Peyer's patch (tissue), 4 donors: ENCODE measurements at regions not wholly inside any gene's neighbourhood (a gene's known extent, or its start where the extent isn't known, plus 50 kb on each side); places are given as distances from the start of the nearest gene placed in this dataset.

Experiments used
- POLR2A ChIP-seq, 2 donors: fragments of 450-650 bp; IDR thresholded peaks; one replicate each; pipeline ENCODE4 v1.5.1; 2017; ENCODE audit warnings: antibody characterized with exemption in 2 of 2, mild to moderate bottlenecking in 2 of 2, moderate library complexity in 2 of 2
- TF ChIP-seq, protein P1 (sequence below), 6 experiments: fragments of 450-650 bp in 4 of 6; fragments of 200-600 bp in 2 of 6; sonication (generic) in 1 of 6; IDR thresholded peaks; one replicate each; pipeline ENCODE4 v1.5.1; 2017 to 2019; ENCODE audit warnings: antibody characterized with exemption in 6 of 6, mild to moderate bottlenecking in 3 of 6, moderate library complexity in 1 of 6

DNA sequence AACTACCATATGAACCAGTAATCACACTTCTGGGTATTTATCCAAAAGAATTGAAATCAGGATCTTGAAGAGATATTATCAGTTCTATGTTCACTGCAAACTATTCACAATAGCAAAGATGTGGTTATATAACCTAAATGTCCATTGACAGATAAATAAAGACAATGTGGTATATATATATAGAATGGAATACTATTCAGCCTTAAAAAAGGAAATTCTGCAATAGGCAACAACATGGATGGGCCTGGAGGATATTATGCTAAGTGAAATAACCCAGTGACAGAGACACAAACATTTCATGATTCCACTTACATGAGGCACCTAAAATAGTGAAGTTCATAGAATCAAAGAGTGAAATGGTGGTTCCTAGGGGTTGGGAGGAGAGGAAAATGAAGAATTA lies 90.6 kb upstream of the CDK1 start:
- TF ChIP-seq, protein P1, sequence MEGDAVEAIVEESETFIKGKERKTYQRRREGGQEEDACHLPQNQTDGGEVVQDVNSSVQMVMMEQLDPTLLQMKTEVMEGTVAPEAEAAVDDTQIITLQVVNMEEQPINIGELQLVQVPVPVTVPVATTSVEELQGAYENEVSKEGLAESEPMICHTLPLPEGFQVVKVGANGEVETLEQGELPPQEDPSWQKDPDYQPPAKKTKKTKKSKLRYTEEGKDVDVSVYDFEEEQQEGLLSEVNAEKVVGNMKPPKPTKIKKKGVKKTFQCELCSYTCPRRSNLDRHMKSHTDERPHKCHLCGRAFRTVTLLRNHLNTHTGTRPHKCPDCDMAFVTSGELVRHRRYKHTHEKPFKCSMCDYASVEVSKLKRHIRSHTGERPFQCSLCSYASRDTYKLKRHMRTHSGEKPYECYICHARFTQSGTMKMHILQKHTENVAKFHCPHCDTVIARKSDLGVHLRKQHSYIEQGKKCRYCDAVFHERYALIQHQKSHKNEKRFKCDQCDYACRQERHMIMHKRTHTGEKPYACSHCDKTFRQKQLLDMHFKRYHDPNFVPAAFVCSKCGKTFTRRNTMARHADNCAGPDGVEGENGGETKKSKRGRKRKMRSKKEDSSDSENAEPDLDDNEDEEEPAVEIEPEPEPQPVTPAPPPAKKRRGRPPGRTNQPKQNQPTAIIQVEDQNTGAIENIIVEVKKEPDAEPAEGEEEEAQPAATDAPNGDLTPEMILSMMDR (IDR thresholded peaks at IDR 0.05), result no peak
- no peak for TF ChIP-seq POLR2A (IDR thresholded peaks at IDR 0.05)
